A549 (cell line): ENCODE measurements at regions not wholly inside any gene's neighbourhood (a gene's known extent, or its start where the extent isn't known, plus 50 kb on each side); places are given as distances from the start of the nearest gene placed in this dataset.
"Not testable (repeated sequence)": the region's sequence is repeated elsewhere in the genome, so short reads cannot be mapped to it uniquely, and the experiment has no call there.

Experiments
- ATAC-seq, 2 experiments: fragments of 200-7000 bp in 1 of 2; fragments of >200 bp in 1 of 2; cut with Nextera tagmentation in 1 of 2; cut with Tn5 transposase in 1 of 2; 3 replicates each; pipeline versions ENCODE4 v1.8.0 to v1.9.1; 2018 to 2020; ENCODE audit warnings: mild to moderate bottlenecking in 1 of 2, moderate library complexity in 1 of 2
- CTCF ChIA-PET: fragments of 300-600 bp; sonication (Branson Sonifier 250); formaldehyde crosslinking; extraction: SDS; loops from one replicate; lab custom pipeline; 2021; ENCODE audit warnings: antibody characterized with exemption, inconsistent platforms; lab: Yijun Ruan, JAX
- POLR2A ChIA-PET: fragments of 350-600 bp; formaldehyde crosslinking; extraction: SDS; loops from one replicate; lab custom pipeline; 2021; ENCODE audit warnings: antibody characterized with exemption, inconsistent platforms; lab: Yijun Ruan, JAX
- DNase-seq, 2 experiments: peaks; one replicate each; pipeline versions ENCODE4 v3.0.0 to v3.0.0-alpha.2; 2011 to 2016; ENCODE audit warnings: low read depth in 1 of 2, low spot score in 1 of 2
- FAIRE-seq: peaks from 2 replicates; lab custom pipeline; 2011; peaks lifted over from hg19 to GRCh38; lab: Jason Lieb, UNC
- H3K27ac ChIP-seq, 2 experiments: fragments of >200 bp; sonication (Bioruptor Twin); formaldehyde crosslinking; 3 replicates each; pipeline ENCODE4 v1.5.1; 2016 to 2017
- H3K4me1 ChIP-seq: fragments of >200 bp; sonication (Bioruptor Twin); formaldehyde crosslinking; 3 replicates; pipeline ENCODE4 v1.6.1; 2016
- H3K4me2 ChIP-seq: fragments of >200 bp; sonication (Bioruptor Twin); formaldehyde crosslinking; 3 replicates; pipeline ENCODE4 v1.6.1; 2016
- H3K4me3 ChIP-seq: fragments of >200 bp; sonication (Bioruptor Twin); formaldehyde crosslinking; 3 replicates; pipeline ENCODE4 v1.5.1; 2016
- H3K9me3 ChIP-seq: fragments of >200 bp; sonication (Bioruptor Twin); formaldehyde crosslinking; 3 replicates; pipeline ENCODE4 v1.6.1; 2016
- ATOH8 ChIP-seq: fragments of 250-450 bp; sonication (Bioruptor Pico); IDR thresholded peaks from 2 replicates; pipeline ENCODE4 v1.5.0; 2020; ENCODE audit warnings: low read depth, mild to moderate bottlenecking, moderate library complexity
- BHLHE40 ChIP-seq: IDR thresholded peaks from 2 replicates; pipeline ENCODE4 v1.6.1; 2012; ENCODE audit warnings: low read depth, low read length, inconsistent platforms
- CEBPB ChIP-seq, 2 experiments: fragments of >200 bp in 1 of 2; sonication (Bioruptor Twin) in 1 of 2; formaldehyde crosslinking in 1 of 2; IDR thresholded peaks; 2 replicates each; pipeline ENCODE4 v1.6.1; 2012 to 2016
- CHD2 ChIP-seq: fragments of 150-350 bp; IDR thresholded peaks from 2 replicates; pipeline ENCODE4 v1.6.1; 2014; ENCODE audit warnings: low read length; ENCODE audit not compliant: partially characterized antibody
- CTCF ChIP-seq: fragments of >200 bp; sonication (Bioruptor Twin); formaldehyde crosslinking; IDR thresholded peaks from 3 replicates; pipeline ENCODE4 v1.5.1; 2016
- EHMT2 ChIP-seq: fragments of 200-600 bp; sonication (generic); IDR thresholded peaks from 2 replicates; pipeline ENCODE4 v1.6.1; 2016; ENCODE audit warnings: antibody characterized with exemption, low read depth, mild to moderate bottlenecking, moderate library complexity
- FOXS1 ChIP-seq: fragments of 250-450 bp; sonication (Bioruptor Pico); IDR thresholded peaks from 2 replicates; pipeline ENCODE4 v1.5.0; 2020; ENCODE audit warnings: mild to moderate bottlenecking, moderate library complexity
- GATA3 ChIP-seq: IDR thresholded peaks from 2 replicates; pipeline ENCODE4 v1.6.1; 2012; ENCODE audit warnings: borderline replicate concordance
- HEYL ChIP-seq: fragments of 250-450 bp; sonication (Bioruptor Pico); IDR thresholded peaks from 2 replicates; pipeline ENCODE4 v1.8.0; 2021; ENCODE audit warnings: mild to moderate bottlenecking, moderate library complexity
- HOXB13 ChIP-seq: fragments of 250-450 bp; sonication (Bioruptor Pico); IDR thresholded peaks from 2 replicates; pipeline ENCODE4 v1.5.0; 2020; ENCODE audit warnings: low read depth, mild to moderate bottlenecking, moderate library complexity
- KDM5A ChIP-seq: fragments of 200-600 bp; sonication (generic); IDR thresholded peaks from 2 replicates; pipeline ENCODE4 v1.6.1; 2016; ENCODE audit warnings: antibody characterized with exemption, mild to moderate bottlenecking
- MAX ChIP-seq: IDR thresholded peaks from 2 replicates; pipeline ENCODE4 v1.6.1; 2012
- MYC ChIP-seq: IDR thresholded peaks from 2 replicates; pipeline ENCODE4 v1.6.1; 2012; ENCODE audit warnings: mild to moderate bottlenecking, inconsistent platforms, low read length, improper control_type of control experiment, borderline replicate concordance
- NFE2L2 ChIP-seq: fragments of 150-350 bp; conservative IDR thresholded peaks from 2 replicates; pipeline ENCODE4 v1.6.1; 2014; ENCODE audit warnings: low read length
- NR3C1 ChIP-seq: fragments of >200 bp; sonication (Bioruptor Twin); formaldehyde crosslinking; IDR thresholded peaks from 3 replicates; pipeline ENCODE4 v1.6.1; 2017
- PHF8 ChIP-seq: fragments of 200-600 bp; sonication (generic); IDR thresholded peaks from 2 replicates; pipeline ENCODE4 v1.6.1; 2016; ENCODE audit warnings: low read depth, mild to moderate bottlenecking, antibody characterized with exemption, moderate library complexity, borderline replicate concordance
- POLR2A ChIP-seq: IDR thresholded peaks from 2 replicates; pipeline ENCODE4 v1.6.1; 2012; ENCODE audit warnings: mild to moderate bottlenecking, low read length
- RARB ChIP-seq: fragments of 250-450 bp; sonication (Bioruptor Pico); IDR thresholded peaks from 2 replicates; pipeline ENCODE4 v1.8.0; 2021; ENCODE audit warnings: mild to moderate bottlenecking, moderate library complexity
- SMC3 ChIP-seq: fragments of >200 bp; sonication (Bioruptor Twin); formaldehyde crosslinking; IDR thresholded peaks from 3 replicates; pipeline ENCODE4 v1.6.1; 2018; ENCODE audit warnings: inconsistent platforms
- SREBF2 ChIP-seq: fragments of 450-650 bp; IDR thresholded peaks from 2 replicates; pipeline ENCODE4 v1.6.1; 2014; ENCODE audit warnings: mild to moderate bottlenecking, moderate library complexity
- TP53 ChIP-seq: fragments of 250-450 bp; sonication (Bioruptor Pico); IDR thresholded peaks from 2 replicates; pipeline ENCODE4 v1.5.0; 2021; ENCODE audit warnings: mild to moderate bottlenecking, moderate library complexity
- ZNF302 ChIP-seq: fragments of 250-450 bp; sonication (Bioruptor Pico); IDR thresholded peaks from 2 replicates; pipeline ENCODE4 v1.9.0; 2021; ENCODE audit warnings: inconsistent platforms, mild to moderate bottlenecking, moderate library complexity
- WGBS: methylation state at CpG from one replicate; pipeline ENCODE4 v1.1.6; 2017; ENCODE audit errors: missing lambda C conversion rate; 5-methylcytosine and 5-hydroxymethylcytosine counted together

- no peak overlapping the region for H3K27ac ChIP-seq
- TF ChIP-seq SMC3 (no peak), CEBPB (IDR thresholded peaks at IDR 0.05) (no peak), FOXS1 (CRISPR knock-in tag) (no peak), PHF8 (no peak), NFE2L2 (no peak), HEYL (CRISPR knock-in tag) (no peak), POLR2A (no peak), ZNF302 (CRISPR knock-in tag) (no peak)
- POLR2A ChIA-PET = no interaction called here
- 55% methylated on average over 1 of the region's 1 CpG for WGBS
- no peaks in the 10 kb centered on the region for H3K9me3 ChIP-seq
- no peaks in the 10 kb centered on the region for H3K4me1 ChIP-seq
- CTCF ChIA-PET = no interaction called here
- DNase-seq = no peak
- no peak for ATAC-seq
- H3K4me2 ChIP-seq = no peak overlapping the region
- no peak for FAIRE-seq
- no peak overlapping the region for H3K4me3 ChIP-seq
These were observed 192.0 kb upstream of the HAND2 start for GRCh38 chr4:173722075-173722474.

GRCh38 chr4:173718504-173718903 lies 188.5 kb upstream of the HAND2 start:
- FAIRE-seq, H3K4me1 ChIP-seq, ATAC-seq, H3K4me2 ChIP-seq, POLR2A ChIA-PET, CTCF ChIA-PET, H3K27ac ChIP-seq, H3K9me3 ChIP-seq, H3K4me3 ChIP-seq, DNase-seq: not testable (repeated sequence)
- WGBS = 18% methylated on average over 1 of the region's 1 CpG

GRCh38 chr4:173717581-173717980 lies 187.6 kb upstream of the HAND2 start:
- DNase-seq (no peak), FAIRE-seq (no peak), ATAC-seq (no peak)
- no peak overlapping the region for H3K4me2 ChIP-seq
- ChIA-PET POLR2A (no interaction called here), CTCF (no interaction called here)
- H3K4me3 ChIP-seq = no peak overlapping the region
- H3K9me3 ChIP-seq = no peaks in the 10 kb centered on the region
- no peak overlapping the region for H3K27ac ChIP-seq
- TF ChIP-seq ZNF302 (CRISPR knock-in tag) (no peak), MYC (no peak), TP53 (CRISPR knock-in tag) (no peak), NR3C1 (no peak), CTCF (no peak), HOXB13 (CRISPR knock-in tag) (no peak), KDM5A (no peak), ATOH8 (CRISPR knock-in tag) (no peak), GATA3 (no peak), PHF8 (no peak), EHMT2 (no peak), SMC3 (no peak), CHD2 (no peak), RARB (CRISPR knock-in tag) (no peak)
- WGBS = no CpG with 5 or more reads among the region's 10 CpGs
- no peaks in the 10 kb centered on the region for H3K4me1 ChIP-seq

GRCh38 chr4:173714456-173714855 lies 184.4 kb upstream of the HAND2 start:
- FAIRE-seq = no peak
- no peak for DNase-seq
- ChIA-PET CTCF (no interaction called here), POLR2A (interaction anchor here (0.6 kb wide), 1 partner anchor 287 kb away, joined by 3 read pairs; no protein-coding TSS in a partner anchor)
- H3K27ac ChIP-seq = no peak overlapping the region
- 42% methylated on average over 5 of the region's 5 CpGs for WGBS
- no peak for ATAC-seq
- H3K4me1 ChIP-seq = no peaks in the 10 kb centered on the region
- H3K4me3 ChIP-seq = no peak overlapping the region
- TF ChIP-seq MAX (no peak), FOXS1 (CRISPR knock-in tag) (no peak), BHLHE40 (no peak), SREBF2 (no peak), PHF8 (no peak), CHD2 (no peak)
- no peak overlapping the region for H3K4me2 ChIP-seq
- no peaks in the 10 kb centered on the region for H3K9me3 ChIP-seq
